HG02678 (cell line): ENCODE measurements at regions not wholly inside any gene's neighbourhood (a gene's known extent, or its start where the extent isn't known, plus 50 kb on each side); places are given as distances from the start of the nearest gene placed in this dataset.
"Not testable (repeated sequence)": the region's sequence is repeated elsewhere in the genome, so short reads cannot be mapped to it uniquely, and the experiment has no call there.

Experiments used
- ATAC-seq: cut with Tn5 transposase; IDR thresholded peaks from one replicate; pipeline ENCODE4 v1.9.1; 2021; ENCODE audit warnings: mild to moderate bottlenecking, moderate library complexity; ENCODE audit not compliant: unreplicated experiment

DNA sequence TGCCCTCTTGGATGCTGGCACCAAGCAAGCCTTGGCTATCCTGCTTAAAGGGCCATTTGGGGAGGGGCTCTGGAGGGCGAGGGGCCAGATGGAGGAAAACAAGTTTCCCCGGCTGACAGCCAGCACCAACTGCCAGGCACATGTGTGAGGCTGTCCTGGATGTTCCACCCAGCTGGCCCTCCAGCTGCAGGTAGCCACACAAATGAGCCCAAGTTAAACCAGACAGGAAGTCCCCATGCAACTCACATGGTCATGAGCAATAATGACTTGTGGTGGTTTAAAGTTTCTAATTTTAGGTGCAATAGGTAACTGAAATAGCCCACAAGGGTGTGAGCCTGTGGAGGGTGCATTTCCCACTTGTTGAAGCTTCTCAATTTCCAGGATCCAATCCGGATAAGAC lies 198.0 kb downstream of the OTOP1 start:
- ATAC-seq = not testable (repeated sequence)

- not testable (repeated sequence) for ATAC-seq
Observed at GRCh38 chr4:4030509-4030908, 196.2 kb downstream of the OTOP1 start.

- ATAC-seq = not testable (repeated sequence)
Observed at GRCh38 chr4:4031446-4032135, 195.1 kb downstream of the OTOP1 start.

- not testable (repeated sequence) for ATAC-seq
Observed at GRCh38 chr4:4032364-4032763, 194.4 kb downstream of the OTOP1 start.

DNA sequence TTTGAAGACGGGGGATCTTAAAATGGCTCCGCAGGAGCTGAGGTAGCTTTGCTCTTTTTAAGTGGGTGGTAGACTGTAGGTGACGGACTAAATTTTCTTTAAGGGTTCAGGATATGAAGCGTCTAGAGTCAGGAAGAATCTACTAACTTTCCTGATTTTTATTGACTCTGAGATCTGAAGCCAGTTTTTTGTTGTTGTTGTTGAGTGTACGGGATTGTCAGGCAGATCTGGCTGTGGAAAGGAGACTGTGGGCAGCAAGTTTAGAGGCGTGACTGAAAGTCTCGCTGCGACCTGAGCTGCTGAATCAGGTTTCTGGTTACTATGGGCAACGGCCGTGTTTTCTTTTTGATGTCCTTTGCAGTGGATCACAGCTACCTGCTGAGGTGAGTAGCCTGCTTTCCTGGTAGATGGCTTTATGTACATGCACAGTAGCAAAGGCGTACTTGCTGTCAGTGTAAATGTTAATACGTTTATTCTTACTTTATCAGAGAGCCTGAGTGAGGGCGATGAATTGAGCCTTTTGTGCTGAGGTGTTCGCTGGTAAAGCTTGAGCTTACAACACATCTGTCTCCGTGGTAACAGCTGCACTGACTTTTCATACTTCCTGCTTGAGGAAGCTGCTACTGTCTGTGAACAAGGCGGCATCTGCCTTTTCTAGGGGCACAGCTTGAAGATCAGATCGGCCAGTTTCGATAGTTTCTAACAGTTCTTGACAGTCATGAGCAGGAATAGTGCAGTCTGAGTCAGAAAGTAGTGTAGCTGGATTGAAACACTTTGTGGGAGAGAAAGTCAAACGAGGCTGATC lies 193.7 kb downstream of the OTOP1 start:
- ATAC-seq = not testable (repeated sequence)

- not testable (repeated sequence) for ATAC-seq
Observed at GRCh38 chr4:4037399-4038138, 189.2 kb downstream of the OTOP1 start.

DNA sequence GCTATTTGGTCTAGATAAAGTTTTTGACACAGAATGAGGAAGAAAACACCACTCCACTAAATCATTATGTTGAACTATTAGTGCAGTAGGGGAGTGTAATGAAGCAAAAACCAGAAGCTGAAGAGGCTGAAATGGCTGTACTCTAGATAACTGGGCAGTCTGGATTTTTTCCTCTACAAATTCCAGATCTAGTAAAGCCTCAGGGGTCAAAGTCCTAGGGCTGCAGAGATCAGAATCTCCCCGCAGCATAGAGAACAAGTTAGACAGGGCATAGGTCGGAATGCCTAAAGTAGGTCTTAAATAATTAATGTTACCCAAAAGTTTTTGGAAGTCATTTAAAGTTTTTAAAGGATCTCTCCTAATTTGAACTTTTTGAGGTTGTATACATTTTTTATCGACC lies 180.9 kb downstream of the OTOP1 start:
- not testable (repeated sequence) for ATAC-seq

DNA sequence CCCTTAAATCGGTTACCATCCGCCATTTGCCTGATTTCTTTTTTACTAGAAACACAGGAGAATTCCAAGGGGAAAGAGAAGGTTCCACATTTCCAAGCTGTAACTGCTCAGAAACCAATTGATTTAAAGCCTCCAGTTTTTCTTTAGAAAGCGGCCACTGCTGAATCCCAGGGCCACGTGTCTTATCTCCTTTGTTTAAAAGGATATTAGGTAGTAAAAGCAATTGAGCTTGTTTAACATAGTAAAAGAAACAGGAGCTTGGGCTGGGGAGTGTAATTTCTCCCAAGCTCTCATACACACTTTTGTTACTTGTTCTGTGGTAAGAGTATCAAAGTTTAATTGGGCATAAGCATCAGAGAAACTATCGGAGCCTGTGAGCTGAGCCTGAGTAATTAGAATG lies 180.0 kb downstream of the OTOP1 start:
- not testable (repeated sequence) for ATAC-seq

DNA sequence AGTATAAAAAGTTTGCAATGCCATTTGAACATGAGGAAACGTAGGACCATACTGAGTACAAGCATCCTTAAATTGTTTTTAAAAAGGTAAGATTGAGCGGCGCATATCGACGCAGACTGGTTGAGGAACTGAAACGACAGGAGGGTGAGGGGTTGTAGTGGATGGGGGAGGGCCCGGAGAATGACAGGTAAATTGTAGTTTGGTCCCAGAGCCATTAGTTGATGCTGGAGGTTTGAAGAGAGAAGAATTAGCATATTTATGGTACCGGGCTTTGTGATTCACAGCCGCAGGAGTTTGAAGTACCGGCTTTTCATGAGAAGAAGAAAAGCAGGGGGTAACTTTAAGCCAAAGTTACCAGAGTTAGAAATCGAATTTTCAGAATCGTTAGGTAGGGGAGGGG lies 179.5 kb downstream of the OTOP1 start:
- not testable (repeated sequence) for ATAC-seq

- not testable (repeated sequence) for ATAC-seq
Observed at GRCh38 chr4:4048227-4048626, 178.5 kb downstream of the OTOP1 start.

DNA sequence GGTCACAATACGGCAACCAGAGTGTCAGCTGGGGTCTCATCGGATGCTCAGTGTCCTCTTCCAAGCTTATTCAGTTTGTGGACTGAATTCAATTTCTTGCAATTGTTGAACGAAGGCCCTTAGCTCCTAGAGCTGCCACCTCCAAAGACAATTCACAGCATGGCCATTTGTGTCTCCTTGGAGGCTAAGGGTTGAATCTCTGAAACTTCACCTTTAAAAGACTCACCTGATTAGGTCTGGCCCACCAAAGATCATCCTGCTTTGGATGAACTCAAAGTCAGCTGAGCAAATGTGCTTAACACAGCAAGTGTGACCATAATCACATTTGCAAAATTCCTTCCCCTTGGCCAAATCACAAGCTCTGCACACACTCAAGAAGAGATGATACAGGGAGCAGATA lies 175.9 kb downstream of the OTOP1 start:
- ATAC-seq = not testable (repeated sequence)

- ATAC-seq = not testable (repeated sequence)
Observed at GRCh38 chr4:4052933-4053332, 173.8 kb downstream of the OTOP1 start.

- ATAC-seq = not testable (repeated sequence)
Observed at GRCh38 chr4:4057226-4057625, 169.5 kb downstream of the OTOP1 start.

DNA sequence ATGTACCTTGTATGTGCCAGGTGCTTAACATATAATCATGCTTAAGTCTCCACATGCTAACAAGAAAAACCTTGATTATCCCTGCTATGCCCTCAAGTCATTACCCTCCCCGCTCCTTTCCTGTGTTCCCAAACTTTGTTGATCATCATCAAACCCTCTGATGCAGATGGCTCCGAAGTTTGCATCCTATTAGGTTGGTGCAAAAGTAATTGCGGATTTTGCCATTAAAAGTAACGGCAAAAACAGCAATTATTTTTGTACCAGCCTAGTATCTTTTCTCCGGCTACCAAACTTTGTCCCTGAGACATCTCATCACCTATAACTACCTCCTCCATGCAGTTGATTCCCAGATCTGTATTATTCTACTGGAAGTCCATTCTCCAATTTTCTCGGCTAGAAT lies 142.6 kb downstream of the OTOP1 start:
- not testable (repeated sequence) for ATAC-seq

DNA sequence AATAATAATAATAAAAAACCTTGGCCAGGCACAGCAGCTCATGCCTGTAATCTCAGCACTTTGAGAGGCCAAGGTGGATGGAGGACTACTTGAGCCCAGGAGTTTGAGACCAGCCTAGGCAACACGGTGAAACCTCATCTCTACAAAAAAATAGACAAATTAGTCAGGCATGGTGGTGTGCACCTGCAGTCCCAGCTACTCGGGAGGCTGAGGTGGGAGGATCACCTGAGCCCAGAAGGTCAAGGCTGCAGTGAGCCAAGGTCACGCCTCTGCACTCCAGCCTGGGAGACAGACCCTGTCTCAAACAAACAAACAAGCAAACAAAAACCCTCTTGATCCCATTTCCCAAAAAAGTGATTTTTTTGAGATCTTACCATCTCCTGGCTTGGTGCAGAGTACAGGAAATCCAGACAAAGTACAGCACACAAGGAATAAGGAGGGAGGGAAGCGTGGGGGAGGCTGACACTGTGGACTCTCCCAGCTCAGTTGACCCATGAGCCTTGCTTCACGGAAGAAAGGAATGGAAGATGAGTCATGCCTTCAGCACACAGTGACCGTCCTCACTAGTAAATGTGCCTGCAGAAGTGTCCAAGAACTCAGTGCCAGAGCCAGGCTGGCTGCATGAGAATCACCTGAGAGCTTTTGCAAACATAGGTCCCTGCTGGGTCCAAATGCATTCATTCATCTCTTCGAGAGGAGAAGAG lies 136.9 kb downstream of the OTOP1 start:
- ATAC-seq = not testable (repeated sequence)

DNA sequence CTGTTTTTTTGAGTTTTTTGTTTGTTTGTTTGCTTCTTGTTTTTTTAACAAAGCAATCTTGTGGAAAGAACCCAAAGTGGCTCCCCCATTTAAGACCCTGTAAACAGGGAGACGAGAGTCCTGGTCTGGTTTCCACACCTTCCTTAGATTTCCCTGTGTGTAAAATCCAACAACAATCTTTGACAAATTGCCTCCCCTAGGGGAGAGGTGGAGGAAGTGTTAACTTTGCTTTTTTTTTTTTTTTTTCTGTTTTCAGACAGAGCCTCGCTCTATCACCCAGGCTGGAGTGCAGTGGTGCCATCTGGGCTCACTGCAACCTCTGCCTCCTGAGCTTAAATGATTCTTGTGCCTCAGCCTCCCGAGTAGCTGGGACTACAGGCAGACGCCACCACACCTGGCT lies 136.0 kb downstream of the OTOP1 start:
- ATAC-seq = not testable (repeated sequence)

DNA sequence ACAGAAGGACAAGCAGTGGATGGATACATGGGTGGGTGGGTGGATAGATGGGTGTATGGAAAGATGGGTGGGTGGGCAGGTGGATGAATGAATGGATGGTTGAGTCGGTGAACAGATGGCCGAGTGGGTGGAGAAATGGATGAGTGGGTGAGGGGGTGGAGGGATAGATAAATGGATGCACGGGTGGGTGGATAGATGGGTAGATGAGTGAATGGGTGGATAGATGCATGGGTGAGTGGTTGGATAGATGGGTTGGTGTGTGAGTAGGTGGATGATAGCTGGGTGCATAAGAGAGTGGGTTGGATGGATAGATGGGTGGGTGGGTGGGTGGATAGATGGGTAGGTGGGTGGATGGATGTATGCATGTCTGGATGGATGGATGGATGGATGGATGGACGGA lies 134.6 kb downstream of the OTOP1 start:
- not testable (repeated sequence) for ATAC-seq

DNA sequence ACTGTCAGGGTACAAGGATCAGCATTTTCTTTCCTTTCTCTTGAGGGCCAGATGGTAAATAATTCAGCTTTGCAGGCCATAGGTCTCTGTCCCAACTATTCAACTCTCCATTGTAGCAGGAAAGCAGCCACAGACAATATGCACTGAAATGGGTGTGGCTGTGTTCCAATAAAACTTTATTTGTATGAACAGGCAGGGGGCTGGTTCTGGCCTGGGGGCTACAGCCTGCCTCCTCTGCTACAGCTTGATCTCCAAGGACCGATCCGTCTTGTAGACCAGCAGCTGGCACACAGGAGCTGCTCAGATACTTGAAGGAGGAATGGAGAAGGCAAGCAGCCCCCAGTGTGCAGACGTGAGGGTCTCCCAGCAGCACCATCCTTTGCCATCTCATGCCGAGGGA lies 127.1 kb downstream of the OTOP1 start:
- ATAC-seq = not testable (repeated sequence)

DNA sequence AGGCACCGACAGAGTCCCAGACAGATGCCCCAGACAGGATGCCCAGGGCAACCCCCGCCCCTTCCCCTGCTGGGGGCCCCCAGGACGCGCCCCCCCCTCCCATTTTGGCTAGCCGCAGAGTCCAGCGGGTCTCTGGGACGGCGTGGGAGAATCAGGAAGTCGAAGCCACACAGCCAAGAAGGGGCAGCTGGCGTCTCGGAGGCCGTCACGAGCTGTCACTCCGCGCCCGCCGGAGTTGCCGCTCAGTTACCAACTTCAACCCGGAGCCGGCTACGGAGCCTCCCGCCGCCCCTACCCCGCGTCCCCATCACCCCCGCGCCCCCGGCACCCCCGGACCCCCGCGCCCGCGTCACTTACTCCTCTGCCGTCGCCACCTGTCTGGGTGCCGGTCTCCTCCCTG lies 119.8 kb downstream of the OTOP1 start:
- not testable (repeated sequence) for ATAC-seq

DNA sequence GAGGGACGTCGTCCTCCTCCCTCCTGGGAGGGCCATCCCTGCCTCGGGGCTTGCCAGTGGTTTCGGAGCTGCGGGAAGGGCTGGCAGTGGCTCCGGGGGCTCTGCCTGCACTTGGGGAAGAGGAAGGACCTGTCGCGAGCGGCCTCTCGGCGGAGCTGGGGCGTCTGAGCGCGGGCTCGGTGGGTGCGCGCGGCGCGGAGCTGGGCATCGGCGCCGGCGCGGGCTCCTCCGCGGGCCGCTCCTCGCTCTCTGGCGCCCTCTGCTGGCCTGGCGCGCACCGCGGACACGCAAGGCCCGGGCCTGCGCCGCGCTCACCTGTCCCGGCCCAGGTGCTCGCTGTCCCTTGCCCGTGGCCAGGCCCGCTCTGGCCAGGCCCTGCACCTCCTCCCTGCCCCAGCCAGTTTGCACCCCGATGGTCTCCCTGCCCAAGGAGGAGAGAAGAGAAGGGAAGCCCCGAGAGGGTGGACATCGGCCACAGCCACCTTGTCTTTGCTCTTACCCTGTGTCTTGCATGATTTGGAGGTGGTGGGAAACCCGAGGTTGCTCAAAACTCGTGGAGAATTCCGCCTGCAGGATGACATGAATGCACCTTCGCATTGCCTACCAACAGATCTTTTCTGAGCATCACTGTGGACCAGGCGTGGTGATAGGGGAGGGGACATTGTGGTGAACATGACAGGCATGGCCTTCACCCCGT lies 119.2 kb downstream of the OTOP1 start:
- ATAC-seq = not testable (repeated sequence)
